Osteocyte (in vitro differentiated cells): ENCODE measurements at regions not wholly inside any gene's neighbourhood (a gene's known extent, or its start where the extent isn't known, plus 50 kb on each side); places are given as distances from the start of the nearest gene placed in this dataset.
A peak's percentile ranks its signal among the peaks of the same experiment; 100 is the strongest.

Experiments
- DNase-seq: peaks from one replicate; pipeline ENCODE4 v3.0.0; 2021; ENCODE audit warnings: mixed read lengths; ENCODE audit not compliant: unreplicated experiment; ENCODE audit errors: extremely low spot score
- H3K27ac Mint-ChIP-seq: one replicate; pipeline ENCODE4 v1.8.0; 2021; ENCODE audit warnings: mild to moderate bottlenecking, mixed read lengths; ENCODE audit not compliant: unreplicated experiment
- H3K27me3 Mint-ChIP-seq: one replicate; pipeline ENCODE4 v1.8.0; 2021; ENCODE audit warnings: mixed read lengths; ENCODE audit not compliant: unreplicated experiment
- H3K36me3 Mint-ChIP-seq: one replicate; pipeline ENCODE4 v1.8.0; 2021; ENCODE audit warnings: mixed read lengths; ENCODE audit not compliant: unreplicated experiment
- H3K4me1 Mint-ChIP-seq: one replicate; pipeline ENCODE4 v1.8.0; 2021; ENCODE audit warnings: mixed read lengths; ENCODE audit not compliant: unreplicated experiment
- H3K4me3 Mint-ChIP-seq: one replicate; pipeline ENCODE4 v1.8.0; 2021; ENCODE audit warnings: mild to moderate bottlenecking, moderate library complexity, mixed read lengths; ENCODE audit not compliant: unreplicated experiment
- H3K9me3 Mint-ChIP-seq: one replicate; pipeline ENCODE4 v1.8.0; 2021; ENCODE audit warnings: mixed read lengths; ENCODE audit not compliant: unreplicated experiment
- TF ChIP-seq, protein P1 (sequence below): fragments of 200-600 bp; sonication (generic); IDR thresholded peaks from 2 replicates; pipeline ENCODE4 v1.5.0; 2021; ENCODE audit warnings: antibody characterized with exemption, mild to moderate bottlenecking, moderate library complexity

DNA sequence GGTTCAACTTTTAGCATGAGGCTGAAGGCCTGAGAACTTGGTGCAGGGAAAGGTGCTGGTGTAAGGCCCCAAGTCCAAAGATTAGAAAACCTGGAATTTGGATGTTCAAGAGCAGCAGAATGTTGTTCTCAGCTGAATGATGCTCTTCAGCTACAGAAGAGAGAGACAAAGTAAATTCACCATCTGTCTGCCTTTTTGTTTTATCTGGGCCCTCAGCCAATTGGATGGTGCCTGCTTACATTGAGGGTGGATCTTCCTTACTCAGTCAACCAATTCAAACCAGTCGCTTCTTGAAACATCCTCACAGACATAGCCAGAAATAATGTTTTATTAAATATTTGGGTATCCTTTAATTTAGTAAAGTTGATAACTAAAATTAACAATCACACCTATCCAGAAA is 748.2 kb upstream of the ADAMTS5 start:
- no peaks in the 10 kb centered on the region for H3K27me3 Mint-ChIP-seq
- H3K36me3 Mint-ChIP-seq, result no peaks in the 10 kb centered on the region
- TF ChIP-seq, protein P1, sequence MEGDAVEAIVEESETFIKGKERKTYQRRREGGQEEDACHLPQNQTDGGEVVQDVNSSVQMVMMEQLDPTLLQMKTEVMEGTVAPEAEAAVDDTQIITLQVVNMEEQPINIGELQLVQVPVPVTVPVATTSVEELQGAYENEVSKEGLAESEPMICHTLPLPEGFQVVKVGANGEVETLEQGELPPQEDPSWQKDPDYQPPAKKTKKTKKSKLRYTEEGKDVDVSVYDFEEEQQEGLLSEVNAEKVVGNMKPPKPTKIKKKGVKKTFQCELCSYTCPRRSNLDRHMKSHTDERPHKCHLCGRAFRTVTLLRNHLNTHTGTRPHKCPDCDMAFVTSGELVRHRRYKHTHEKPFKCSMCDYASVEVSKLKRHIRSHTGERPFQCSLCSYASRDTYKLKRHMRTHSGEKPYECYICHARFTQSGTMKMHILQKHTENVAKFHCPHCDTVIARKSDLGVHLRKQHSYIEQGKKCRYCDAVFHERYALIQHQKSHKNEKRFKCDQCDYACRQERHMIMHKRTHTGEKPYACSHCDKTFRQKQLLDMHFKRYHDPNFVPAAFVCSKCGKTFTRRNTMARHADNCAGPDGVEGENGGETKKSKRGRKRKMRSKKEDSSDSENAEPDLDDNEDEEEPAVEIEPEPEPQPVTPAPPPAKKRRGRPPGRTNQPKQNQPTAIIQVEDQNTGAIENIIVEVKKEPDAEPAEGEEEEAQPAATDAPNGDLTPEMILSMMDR, result no peak
- H3K9me3 Mint-ChIP-seq, result no peaks in the 10 kb centered on the region
- no peak for DNase-seq
- H3K4me1 Mint-ChIP-seq, result peaks cover 3% of the 10 kb centered on the region
- H3K27ac Mint-ChIP-seq, result no peak overlapping the region
- H3K4me3 Mint-ChIP-seq, result no peak overlapping the region

DNA sequence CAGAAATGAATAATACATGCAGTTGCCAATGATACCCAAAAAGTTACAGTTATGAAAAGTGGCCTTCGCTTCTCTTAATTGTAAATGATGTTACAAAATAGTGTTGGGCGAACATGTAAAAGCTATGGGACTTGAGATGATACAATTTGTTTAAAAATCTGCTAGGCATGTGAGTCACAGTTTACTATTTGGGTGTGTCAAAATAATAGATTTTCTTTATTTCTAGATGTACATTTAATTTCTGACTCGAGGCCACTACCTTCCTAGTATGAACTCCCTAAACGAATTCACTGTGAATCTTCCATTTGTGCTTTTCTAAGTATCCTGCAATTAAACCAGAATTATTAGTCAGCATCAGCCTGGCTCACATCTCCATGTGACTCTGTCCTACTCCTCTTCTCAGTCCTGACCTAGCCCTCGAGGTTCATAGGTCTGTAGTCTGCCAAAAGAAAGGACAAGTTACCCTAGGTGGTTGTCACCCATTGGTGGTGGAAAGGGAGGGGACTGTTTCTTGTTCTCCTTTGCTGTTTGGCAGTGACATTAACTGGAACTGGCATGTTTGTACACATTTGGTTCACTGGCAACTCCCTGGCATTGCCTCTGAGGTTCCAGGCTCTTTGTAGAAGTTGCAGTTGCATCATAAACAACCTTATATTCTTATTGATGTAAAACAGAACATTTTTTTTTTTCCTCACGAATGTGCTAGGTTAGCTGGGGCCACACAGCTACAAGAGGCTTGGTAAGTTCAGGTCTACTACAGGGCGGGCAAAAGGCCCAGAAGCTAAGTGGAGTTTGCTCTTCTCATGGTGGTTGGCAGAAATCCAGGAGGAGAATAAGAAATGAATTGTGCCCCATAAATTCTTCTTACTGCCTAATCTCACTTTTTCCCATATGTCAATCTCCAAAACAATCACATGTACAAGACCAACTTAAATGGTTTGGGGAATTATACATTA is 746.5 kb upstream of the ADAMTS5 start:
- peaks cover 3% of the 10 kb centered on the region for H3K4me1 Mint-ChIP-seq
- H3K9me3 Mint-ChIP-seq, result peaks cover 7% of the 10 kb centered on the region
- no peak overlapping the region for H3K27ac Mint-ChIP-seq
- no peaks in the 10 kb centered on the region for H3K27me3 Mint-ChIP-seq
- no peak overlapping the region for H3K4me3 Mint-ChIP-seq
- peaks cover 1% of the 10 kb centered on the region for H3K36me3 Mint-ChIP-seq
- TF ChIP-seq, protein P1, result no peak
- DNase-seq, result no peak

GRCh38 chr21:27704567-27705166 is 737.8 kb upstream of the ADAMTS5 start:
- Mint-ChIP-seq H3K27ac (no peak overlapping the region), H3K36me3 (peaks cover 3% of the 10 kb centered on the region), H3K9me3 (peaks cover 9% of the 10 kb centered on the region), H3K4me3 (no peak overlapping the region), H3K27me3 (no peaks in the 10 kb centered on the region), H3K4me1 (peaks cover 17% of the 10 kb centered on the region)
- TF ChIP-seq, protein P1, result no peak
- DNase-seq, result no peak

GRCh38 chr21:27703791-27704190 is 736.9 kb upstream of the ADAMTS5 start:
- Mint-ChIP-seq H3K4me3 (no peak overlapping the region), H3K27me3 (no peaks in the 10 kb centered on the region), H3K36me3 (peaks cover 3% of the 10 kb centered on the region), H3K27ac (no peak overlapping the region), H3K4me1 (peaks cover 17% of the 10 kb centered on the region), H3K9me3 (peaks cover 4% of the 10 kb centered on the region)
- TF ChIP-seq, protein P1, result no peak
- no peak for DNase-seq

- peak overlapping the region; percentile 38 for H3K4me3 Mint-ChIP-seq
- DNase-seq, result peak; percentile 93
- H3K9me3 Mint-ChIP-seq, result no peaks in the 10 kb centered on the region
- H3K27ac Mint-ChIP-seq, result no peak overlapping the region
- H3K27me3 Mint-ChIP-seq, result no peaks in the 10 kb centered on the region
- H3K4me1 Mint-ChIP-seq, result peaks cover 17% of the 10 kb centered on the region
- TF ChIP-seq, protein P1, result peak; percentile 95
- H3K36me3 Mint-ChIP-seq, result no peaks in the 10 kb centered on the region
These were observed 734.2 kb upstream of the ADAMTS5 start for GRCh38 chr21:27700974-27701614.
